NT2/D1 (cell line): ENCODE measurements at regions not wholly inside any gene's neighbourhood (a gene's known extent, or its start where the extent isn't known, plus 50 kb on each side); places are given as distances from the start of the nearest gene placed in this dataset.

ENCODE experiments used
- SUZ12 ChIP-seq: IDR thresholded peaks from 2 replicates; pipeline ENCODE4 v1.6.1; 2011; ENCODE audit not compliant: insufficient read length, insufficient read depth; ENCODE audit errors: extremely low read depth
- YY1 ChIP-seq: IDR thresholded peaks from 2 replicates; pipeline ENCODE4 v1.6.1; 2011; ENCODE audit not compliant: insufficient read length, insufficient read depth
- ZNF274 ChIP-seq: IDR thresholded peaks from 2 replicates; pipeline ENCODE4 v1.6.1; 2011; ENCODE audit warnings: mild to moderate bottlenecking, low read depth, low read length

- TF ChIP-seq ZNF274: no peak
- no peak for TF ChIP-seq YY1
- TF ChIP-seq SUZ12: no peak
Observed at GRCh38 chr9:21556581-21557427, 74.7 kb upstream of the IFNE start.
